LNCaP clone FGC (cell line): ENCODE measurements at regions not wholly inside any gene's neighbourhood (a gene's known extent, or its start where the extent isn't known, plus 50 kb on each side); places are given as distances from the start of the nearest gene placed in this dataset.
"Not testable (repeated sequence)": the region's sequence is repeated elsewhere in the genome, so short reads cannot be mapped to it uniquely, and the experiment has no call there.

Experiments
- DNase-seq: peaks from one replicate; pipeline ENCODE4 v3.0.0-alpha.2; 2011; ENCODE audit warnings: low read depth
- H3K4me3 ChIP-seq: 2 replicates; pipeline ENCODE4 v1.5.1; 2011; ENCODE audit warnings: mild to moderate bottlenecking, low read depth, low read length, control low read depth
- CTCF ChIP-seq: IDR thresholded peaks from 2 replicates; pipeline ENCODE4 v1.5.1; 2012; ENCODE audit warnings: mild to moderate bottlenecking; ENCODE audit not compliant: control insufficient read depth, insufficient read depth; ENCODE audit errors: extremely low read depth

- TF ChIP-seq CTCF: no peak
- DNase-seq: no peak
- no peak overlapping the region for H3K4me3 ChIP-seq
These were observed 424.7 kb upstream of the AMELY start for GRCh38 chrY:7336023-7336873.

- no peak for TF ChIP-seq CTCF
- H3K4me3 ChIP-seq: no peak overlapping the region
- no peak for DNase-seq
These were observed 422.9 kb upstream of the AMELY start for GRCh38 chrY:7334449-7334848.

- no peak for TF ChIP-seq CTCF
- no peak for DNase-seq
- no peak overlapping the region for H3K4me3 ChIP-seq
These were observed 415.0 kb upstream of the AMELY start for GRCh38 chrY:7326296-7327246.

GRCh38 chrY:7325531-7325930, 414.0 kb upstream of the AMELY start:
- no peak for DNase-seq
- no peak overlapping the region for H3K4me3 ChIP-seq
- no peak for TF ChIP-seq CTCF

GRCh38 chrY:7320751-7321150, 409.2 kb upstream of the AMELY start:
- DNase-seq: no peak

GRCh38 chrY:7320171-7320570, 408.6 kb upstream of the AMELY start:
- H3K4me3 ChIP-seq, DNase-seq: not testable (repeated sequence)

More at GRCh38 chrY:7320751-7321150, 409.2 kb upstream of the AMELY start:
- no peak overlapping the region for H3K4me3 ChIP-seq
- no peak for TF ChIP-seq CTCF

GRCh38 chrY:7318122-7318521, 406.6 kb upstream of the AMELY start:
- no peak for TF ChIP-seq CTCF
- no peak for DNase-seq
- no peak overlapping the region for H3K4me3 ChIP-seq
